ENCODE measurements at regions not wholly inside any gene's neighbourhood (a gene's known extent, or its start where the extent isn't known, plus 50 kb on each side); places are given as distances from the start of the nearest gene placed in this dataset.

DNA sequence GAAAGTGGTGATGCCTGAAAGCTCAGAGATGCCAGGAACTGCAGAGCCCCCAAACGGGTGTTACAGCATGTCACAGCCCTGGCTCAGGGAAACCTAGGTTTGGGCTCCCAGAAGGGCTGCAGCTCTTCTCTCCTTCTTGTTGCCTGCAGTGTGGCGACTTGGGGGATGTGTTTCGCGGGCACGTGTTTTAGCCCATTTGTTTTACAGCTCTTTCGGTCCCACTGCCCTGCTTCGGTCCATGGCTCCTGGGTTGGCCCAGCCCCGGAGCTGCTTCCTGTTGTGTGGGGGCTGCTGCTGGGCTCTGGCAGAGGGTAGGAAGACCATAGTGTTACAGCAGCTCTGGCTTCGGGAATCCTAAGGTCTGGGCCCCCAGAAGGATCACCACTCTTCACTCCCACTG is 222.9 kb upstream of the RIOK2 start:
- H3K4me2 ChIP-seq (ENCODE audit: unreplicated experiment), result no peak overlapping the region

DNA sequence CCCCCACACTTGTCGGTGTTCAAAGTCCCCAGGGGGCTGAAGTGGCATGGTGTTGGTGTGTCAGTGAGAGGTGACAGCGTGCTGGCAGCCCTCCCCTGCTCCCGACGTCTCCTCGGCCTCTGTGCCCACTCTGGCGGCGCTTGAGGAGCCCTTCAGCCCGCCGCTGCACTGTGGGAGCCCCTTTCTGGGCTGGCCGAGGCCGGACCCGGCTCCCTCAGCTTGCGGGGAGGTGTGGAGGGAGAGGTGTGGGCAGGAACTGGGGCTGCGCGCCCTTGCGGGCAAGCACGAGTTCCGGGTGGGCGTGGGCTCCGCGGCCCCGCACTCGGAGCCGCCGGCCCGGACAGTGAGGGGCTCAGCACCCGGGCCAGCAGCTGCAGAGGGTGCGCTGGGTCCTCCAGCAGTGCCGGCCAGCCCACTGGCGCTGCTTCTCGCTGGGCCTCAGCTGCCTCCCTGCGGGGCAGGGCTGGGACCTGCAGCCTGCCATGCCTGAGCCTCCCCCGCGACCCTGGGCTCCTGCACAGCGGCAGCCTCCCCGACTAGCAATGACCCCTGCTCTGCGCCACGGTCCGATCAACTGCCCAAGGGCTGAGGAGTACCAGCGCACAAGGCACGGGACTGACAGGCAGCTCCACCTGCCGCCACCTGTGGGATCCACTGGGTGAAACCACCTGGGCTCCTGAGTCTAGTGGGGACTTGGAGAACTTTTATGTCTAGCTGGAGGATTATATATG is 224.1 kb upstream of the RIOK2 start:
- WGBS, 2 experiments (ENCODE audit: low coverage in 1 of 2, low lambda C conversion rate in 2 of 2, missing lambda C conversion rate in 2 of 2), result 89 to 90% methylated on average over 27 to 36 of the region's 42 CpGs
- Histone ChIP-seq H4K20me1 (ENCODE audit: insufficient read depth) (no peaks in the 10 kb centered on the region), H3K9ac (no peak overlapping the region), H3F3A (ENCODE audit: insufficient read depth) (no peaks in the 10 kb centered on the region), H3K4me3 (no peak overlapping the region), H3K4me1 (ENCODE audit: insufficient read depth) (no peaks in the 10 kb centered on the region), H3K27ac (no peak overlapping the region), H2AFZ (no peak overlapping the region), H3K27me3 (replicated peaks; ENCODE audit: insufficient read depth) (no peaks in the 10 kb centered on the region), H3K9me3 (ENCODE audit: low read depth) (no peaks in the 10 kb centered on the region), H3K9me2 (ENCODE audit: insufficient read depth) (no peaks in the 10 kb centered on the region), H3K36me3 (ENCODE audit: low read depth) (no peaks in the 10 kb centered on the region), H3K4me2 (ENCODE audit: unreplicated experiment) (no peak overlapping the region), H3K79me2 (ENCODE audit: insufficient read depth) (no peaks in the 10 kb centered on the region)
- DNase-seq, result no peak
- TF ChIP-seq EZH2 (IDR thresholded peaks at IDR 0.05; ENCODE audit: insufficient read depth, poor library complexity, severe bottlenecking), result no peak
- no peak for TF ChIP-seq EZH2phosphoT487 (IDR thresholded peaks at IDR 0.05; ENCODE audit: insufficient read depth, low read depth)
- in situ Hi-C loops (cut with MboI), result no loop called here

More for the DNA sequence above, 222.9 kb upstream of the RIOK2 start:
- Histone ChIP-seq H3K36me3 (ENCODE audit: low read depth) (no peaks in the 10 kb centered on the region), H3K9me2 (ENCODE audit: insufficient read depth) (no peaks in the 10 kb centered on the region), H2AFZ (no peak overlapping the region), H3F3A (ENCODE audit: insufficient read depth) (no peaks in the 10 kb centered on the region), H3K4me3 (no peak overlapping the region), H3K4me1 (ENCODE audit: insufficient read depth) (no peaks in the 10 kb centered on the region), H3K27ac (no peak overlapping the region), H3K79me2 (ENCODE audit: insufficient read depth) (no peaks in the 10 kb centered on the region), H3K27me3 (replicated peaks; ENCODE audit: insufficient read depth) (no peaks in the 10 kb centered on the region), H3K9ac (no peak overlapping the region), H4K20me1 (ENCODE audit: insufficient read depth) (no peaks in the 10 kb centered on the region), H3K9me3 (ENCODE audit: low read depth) (no peaks in the 10 kb centered on the region)
- TF ChIP-seq EZH2 (IDR thresholded peaks at IDR 0.05; ENCODE audit: insufficient read depth, poor library complexity, severe bottlenecking) (no peak), EZH2phosphoT487 (IDR thresholded peaks at IDR 0.05; ENCODE audit: insufficient read depth, low read depth) (no peak)
- DNase-seq, result no peak
- in situ Hi-C loops (cut with MboI), result no loop called here
- 81 to 87% methylated on average over 9 of the region's 9 CpGs for WGBS, 2 experiments (ENCODE audit: low coverage in 1 of 2, low lambda C conversion rate in 2 of 2, missing lambda C conversion rate in 2 of 2)

DNA sequence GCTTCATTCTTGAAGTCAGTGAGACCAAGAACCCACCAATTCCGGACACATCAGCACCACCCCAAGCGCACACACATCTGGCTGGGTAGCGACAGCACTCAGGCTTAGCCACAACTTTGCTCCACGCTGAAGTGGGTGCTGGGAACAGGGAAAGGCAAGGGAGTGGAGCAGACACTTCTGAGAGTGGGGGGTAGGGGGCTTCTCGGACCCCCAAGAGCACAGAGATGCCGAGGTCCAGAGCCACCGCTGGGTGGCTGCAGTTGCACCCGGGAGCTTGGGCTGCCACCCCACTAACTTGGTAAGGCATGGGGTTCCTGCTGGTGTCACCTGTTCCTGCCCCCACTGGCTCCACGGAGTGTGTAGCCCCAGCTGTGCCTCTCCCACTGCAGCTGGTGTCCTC is 225.3 kb upstream of the RIOK2 start:
- no peak for DNase-seq
- Histone ChIP-seq H3K9ac (no peak overlapping the region), H3K9me2 (ENCODE audit: insufficient read depth) (no peaks in the 10 kb centered on the region), H2AFZ (no peak overlapping the region), H3F3A (ENCODE audit: insufficient read depth) (no peaks in the 10 kb centered on the region), H3K9me3 (ENCODE audit: low read depth) (no peaks in the 10 kb centered on the region), H3K4me2 (ENCODE audit: unreplicated experiment) (no peak overlapping the region), H3K79me2 (ENCODE audit: insufficient read depth) (no peaks in the 10 kb centered on the region), H3K27ac (no peak overlapping the region), H3K27me3 (replicated peaks; ENCODE audit: insufficient read depth) (no peaks in the 10 kb centered on the region), H3K36me3 (ENCODE audit: low read depth) (no peaks in the 10 kb centered on the region), H4K20me1 (ENCODE audit: insufficient read depth) (no peaks in the 10 kb centered on the region), H3K4me1 (ENCODE audit: insufficient read depth) (no peaks in the 10 kb centered on the region), H3K4me3 (no peak overlapping the region)
- in situ Hi-C loops (cut with MboI), result no loop called here
- TF ChIP-seq EZH2phosphoT487 (IDR thresholded peaks at IDR 0.05; ENCODE audit: insufficient read depth, low read depth) (no peak), EZH2 (IDR thresholded peaks at IDR 0.05; ENCODE audit: insufficient read depth, poor library complexity, severe bottlenecking) (no peak)
- WGBS, 2 experiments (ENCODE audit: low coverage in 1 of 2, low lambda C conversion rate in 2 of 2, missing lambda C conversion rate in 2 of 2), result 55 to 68% methylated on average over 9 of the region's 9 CpGs

DNA sequence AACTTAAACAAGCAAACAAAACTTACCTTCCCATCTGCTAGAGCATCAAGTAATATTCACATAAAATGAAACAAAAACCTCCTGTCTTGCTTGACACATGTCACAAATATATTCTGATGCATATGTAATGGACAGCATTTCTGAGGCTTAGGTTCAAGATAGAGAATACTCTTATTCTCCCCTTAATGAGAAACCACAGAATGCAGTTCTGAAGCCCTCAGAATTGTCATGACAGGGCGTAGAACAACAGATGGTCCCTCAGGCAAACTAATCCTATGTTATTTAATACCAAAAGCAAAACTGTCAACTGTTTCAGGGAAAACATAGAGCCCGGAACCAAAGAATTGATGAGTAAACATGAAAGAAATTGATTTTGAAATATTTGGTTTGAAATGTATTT is 229.9 kb upstream of the RIOK2 start:
- H4K20me1 ChIP-seq (ENCODE audit: insufficient read depth), result no peaks in the 10 kb centered on the region
- TF ChIP-seq EZH2 (IDR thresholded peaks at IDR 0.05; ENCODE audit: insufficient read depth, poor library complexity, severe bottlenecking) (no peak), EZH2phosphoT487 (IDR thresholded peaks at IDR 0.05; ENCODE audit: insufficient read depth, low read depth) (no peak)
- in situ Hi-C loops (cut with MboI), result no loop called here
- no peak for DNase-seq
- H3K9ac ChIP-seq, result no peak overlapping the region
- no peak overlapping the region for H3K4me3 ChIP-seq
- H3K9me3 ChIP-seq (ENCODE audit: low read depth), result no peaks in the 10 kb centered on the region
- no peaks in the 10 kb centered on the region for H3K4me1 ChIP-seq (ENCODE audit: insufficient read depth)
- H3K27me3 ChIP-seq (replicated peaks; ENCODE audit: insufficient read depth), result no peaks in the 10 kb centered on the region
- 65 to 74% methylated on average over 2 of the region's 2 CpGs for WGBS, 2 experiments (ENCODE audit: low coverage in 1 of 2, low lambda C conversion rate in 2 of 2, missing lambda C conversion rate in 2 of 2)
- no peaks in the 10 kb centered on the region for H3F3A ChIP-seq (ENCODE audit: insufficient read depth)
- no peak overlapping the region for H3K4me2 ChIP-seq (ENCODE audit: unreplicated experiment)
- no peaks in the 10 kb centered on the region for H3K9me2 ChIP-seq (ENCODE audit: insufficient read depth)
- no peaks in the 10 kb centered on the region for H3K79me2 ChIP-seq (ENCODE audit: insufficient read depth)
- no peak overlapping the region for H2AFZ ChIP-seq
- H3K36me3 ChIP-seq (ENCODE audit: low read depth), result no peaks in the 10 kb centered on the region
- H3K27ac ChIP-seq, result no peak overlapping the region

DNA sequence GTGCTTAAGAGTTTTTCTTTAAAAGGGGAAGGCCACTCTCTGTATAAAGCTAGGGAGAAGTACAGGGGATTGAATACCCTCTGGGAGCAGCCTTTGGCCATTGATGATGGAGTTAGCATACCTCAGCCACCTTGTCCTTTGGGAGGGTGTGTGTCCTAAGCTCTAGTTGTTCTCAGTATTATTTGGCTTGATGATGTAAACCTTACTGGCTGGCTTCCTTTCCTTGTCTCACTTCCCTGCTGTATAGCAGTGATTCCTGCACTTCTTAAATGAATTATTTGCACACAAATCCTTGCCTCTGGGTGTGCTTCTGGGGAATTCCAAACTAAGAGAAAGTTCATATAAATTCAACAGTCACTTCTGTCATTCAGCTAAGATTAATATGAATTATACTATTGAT is 234.9 kb upstream of the RIOK2 start:
- no peaks in the 10 kb centered on the region for H4K20me1 ChIP-seq (ENCODE audit: insufficient read depth)
- no peaks in the 10 kb centered on the region for H3K9me3 ChIP-seq (ENCODE audit: low read depth)
- in situ Hi-C loops (cut with MboI), result no loop called here
- no peaks in the 10 kb centered on the region for H3K36me3 ChIP-seq (ENCODE audit: low read depth)
- no peak overlapping the region for H3K9ac ChIP-seq
- no peak for DNase-seq
- H3K4me1 ChIP-seq (ENCODE audit: insufficient read depth), result no peaks in the 10 kb centered on the region
- H3K9me2 ChIP-seq (ENCODE audit: insufficient read depth), result no peaks in the 10 kb centered on the region
- no peaks in the 10 kb centered on the region for H3K27me3 ChIP-seq (replicated peaks; ENCODE audit: insufficient read depth)
- H3K79me2 ChIP-seq (ENCODE audit: insufficient read depth), result no peaks in the 10 kb centered on the region
- no peak overlapping the region for H3K4me3 ChIP-seq
- no peaks in the 10 kb centered on the region for H3F3A ChIP-seq (ENCODE audit: insufficient read depth)
- no peak overlapping the region for H3K4me2 ChIP-seq (ENCODE audit: unreplicated experiment)
- no peak overlapping the region for H2AFZ ChIP-seq
- TF ChIP-seq EZH2phosphoT487 (IDR thresholded peaks at IDR 0.05; ENCODE audit: insufficient read depth, low read depth) (no peak), EZH2 (IDR thresholded peaks at IDR 0.05; ENCODE audit: insufficient read depth, poor library complexity, severe bottlenecking) (no peak)
- no peak overlapping the region for H3K27ac ChIP-seq

Measured in GM23248 (cell line).